ENCODE measurements at regions not wholly inside any gene's neighbourhood (a gene's known extent, or its start where the extent isn't known, plus 50 kb on each side); places are given as distances from the start of the nearest gene placed in this dataset.
A peak's percentile ranks its signal among the peaks of the same experiment; 100 is the strongest.
"Not testable (repeated sequence)": the region's sequence is repeated elsewhere in the genome, so short reads cannot be mapped to it uniquely, and the experiment has no call there.

DNA sequence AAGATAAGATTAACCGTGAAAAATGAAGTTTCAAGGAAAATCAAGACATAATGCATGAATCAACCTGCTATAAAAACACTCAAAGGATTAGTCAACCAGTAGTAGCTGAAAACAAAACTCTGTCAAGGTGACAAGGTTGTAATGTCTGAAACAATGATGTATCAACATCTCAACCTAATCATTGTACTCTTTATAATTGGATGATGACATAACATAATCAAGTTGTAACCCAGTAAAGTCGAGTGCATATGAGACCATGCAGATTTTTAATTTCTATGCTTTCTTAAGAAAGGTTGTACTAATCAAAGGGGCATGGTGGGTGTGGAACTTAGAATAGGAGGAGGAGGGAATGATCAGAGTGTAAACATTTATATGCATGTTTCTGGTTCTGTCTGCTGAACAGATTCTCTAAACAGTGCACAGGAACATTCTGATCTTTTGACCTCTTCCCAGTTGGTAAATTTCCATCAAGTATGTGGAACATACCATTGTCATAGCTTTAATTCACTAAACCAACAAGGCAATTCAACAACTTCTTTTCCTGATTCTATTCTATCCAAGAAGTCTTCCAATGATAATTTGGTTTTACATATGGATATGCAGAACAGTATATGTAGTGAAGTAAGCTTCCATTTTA, 253.7 kb downstream of the TTC6 start:
- DNase-seq: no peak

DNA sequence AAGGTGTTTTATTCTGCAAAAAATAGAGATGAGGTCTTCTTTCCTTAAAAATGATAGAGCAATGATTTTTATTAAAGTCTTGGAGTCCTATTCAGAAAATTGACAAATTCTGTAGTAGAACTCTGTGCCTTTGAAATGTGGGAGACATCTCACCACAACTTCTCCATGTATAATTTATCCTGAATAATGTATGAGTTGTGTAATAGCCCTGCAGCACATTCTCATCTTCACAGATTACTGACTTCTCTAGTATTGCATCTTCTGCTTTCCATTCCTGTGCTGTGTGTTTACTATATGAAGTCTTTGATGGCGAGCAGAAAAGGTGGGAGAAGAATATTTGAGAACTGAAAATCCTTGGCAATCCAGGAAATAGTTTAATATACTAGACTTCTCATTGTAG, 255.6 kb downstream of the TTC6 start:
- DNase-seq: no peak

DNA sequence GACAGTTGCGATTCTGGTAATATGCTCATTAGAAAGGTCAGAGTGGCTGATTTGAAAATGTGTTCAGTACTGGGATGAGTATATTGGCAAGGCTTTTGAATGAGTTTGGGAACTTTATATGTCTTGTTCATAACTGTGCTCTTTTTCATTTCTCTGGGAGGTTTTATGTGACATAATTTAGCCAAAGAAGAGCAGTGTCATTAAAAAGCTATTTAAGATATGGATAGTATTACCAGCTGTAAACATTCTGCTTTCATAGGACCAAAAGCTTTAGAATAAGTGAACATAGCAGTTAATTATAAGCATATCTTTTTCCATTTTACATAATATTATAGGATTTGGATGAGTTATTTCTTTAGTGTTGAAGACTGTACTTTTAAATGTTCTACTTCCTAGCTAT, 260.4 kb downstream of the TTC6 start:
- no peak for DNase-seq

DNA sequence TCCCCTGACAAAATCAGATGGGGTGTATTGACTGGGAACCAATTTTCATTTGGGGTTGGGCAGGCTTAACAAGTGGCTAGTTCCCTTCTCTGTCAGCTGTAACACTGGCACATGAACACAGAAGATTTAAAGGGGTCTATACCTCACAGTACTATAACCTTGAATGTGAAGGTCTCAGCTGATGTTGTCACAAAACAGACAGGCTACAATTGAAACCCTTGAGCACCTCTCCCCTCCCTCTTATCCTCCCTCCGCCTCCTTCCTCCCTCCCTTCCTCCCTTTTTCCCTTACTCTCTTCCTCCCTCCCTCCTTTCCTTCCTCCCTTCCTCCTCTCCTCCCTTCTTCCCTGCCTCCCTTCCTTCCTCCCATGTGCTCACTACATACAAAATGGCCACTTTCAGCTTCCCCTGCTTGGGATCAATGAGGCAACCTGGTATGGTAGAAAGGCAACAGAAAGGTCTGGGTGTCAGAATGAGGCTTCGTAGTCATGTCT, 262.4 kb downstream of the TTC6 start:
- no peak for DNase-seq

DNA sequence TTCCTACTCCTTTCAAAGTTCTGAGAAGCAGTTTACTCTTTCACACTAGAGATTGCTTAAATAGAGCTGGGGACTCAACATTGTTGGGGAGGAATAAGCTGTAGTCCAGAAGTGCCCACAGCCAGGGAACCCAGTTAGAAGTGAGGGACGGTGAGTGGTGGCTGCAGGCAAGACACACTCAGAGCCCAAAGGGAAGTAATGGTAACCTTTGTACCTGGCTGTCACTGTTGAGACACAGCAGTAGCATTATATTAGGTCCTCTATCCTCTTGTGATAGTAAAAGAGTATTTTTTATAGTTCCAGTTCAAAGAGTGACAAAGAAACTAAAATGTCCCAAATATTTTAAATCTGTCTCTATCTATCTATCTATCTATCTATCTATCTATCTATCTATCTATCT, 263.3 kb downstream of the TTC6 start:
- DNase-seq: no peak

DNA sequence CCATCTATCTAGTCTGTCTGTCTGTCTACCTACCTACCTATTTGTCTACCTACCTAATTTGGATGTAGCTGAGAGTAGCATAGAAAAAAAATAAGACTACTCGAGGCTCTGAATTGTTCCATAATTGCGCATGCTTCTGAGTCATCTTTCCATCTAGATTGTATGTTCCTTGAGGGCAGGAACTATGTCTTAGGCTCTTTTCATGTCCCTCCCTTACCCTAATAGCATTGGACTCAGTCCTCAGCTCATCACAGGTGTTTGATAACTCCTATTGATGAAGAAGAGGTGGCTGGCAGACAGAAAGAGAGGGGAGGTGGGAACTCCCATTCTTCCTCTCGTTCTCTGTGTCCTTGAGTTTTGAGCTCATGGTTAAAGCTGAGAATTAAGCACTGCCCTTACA, 263.7 kb downstream of the TTC6 start:
- no peak for DNase-seq

DNA sequence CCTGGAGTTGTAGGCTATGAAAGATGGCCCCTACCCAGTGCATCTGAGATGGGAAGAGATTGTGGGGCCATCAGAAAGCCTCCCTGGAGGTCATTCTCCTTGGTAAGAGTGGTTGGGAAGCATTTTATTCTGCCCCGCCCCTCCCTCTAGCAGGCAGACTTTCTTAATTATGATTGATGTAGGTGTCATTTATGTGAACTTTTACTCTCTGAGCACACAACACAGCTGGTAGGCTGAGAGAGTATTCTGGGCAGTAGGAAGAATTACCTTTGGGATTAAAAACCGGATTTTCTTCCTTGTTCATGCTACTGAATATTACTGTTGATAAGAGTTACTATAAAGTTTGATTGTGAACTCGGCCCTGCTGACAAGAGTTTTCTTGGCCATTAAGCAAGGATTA, 266.8 kb downstream of the TTC6 start:
- DNase-seq: no peak

DNA sequence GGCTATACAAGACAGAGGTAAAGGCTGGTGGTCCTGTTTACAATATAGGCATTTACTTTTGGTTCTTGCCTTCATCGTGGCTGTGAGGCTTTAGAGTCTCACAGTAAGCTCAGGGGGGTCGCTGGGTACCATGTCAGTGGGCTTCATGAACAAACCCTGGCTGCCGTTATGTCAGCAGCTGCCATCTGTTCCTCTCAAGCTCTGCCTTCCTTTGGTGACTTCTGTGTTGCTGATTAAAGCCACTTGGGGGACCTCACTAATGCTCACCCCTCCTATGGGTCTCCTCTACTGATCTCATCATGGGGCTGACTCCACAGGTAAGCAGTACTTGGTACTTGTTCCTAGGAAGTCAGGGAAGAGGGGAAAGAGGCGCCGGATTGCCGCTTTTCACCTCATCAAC, 268.7 kb downstream of the TTC6 start:
- DNase-seq: no peak

DNA sequence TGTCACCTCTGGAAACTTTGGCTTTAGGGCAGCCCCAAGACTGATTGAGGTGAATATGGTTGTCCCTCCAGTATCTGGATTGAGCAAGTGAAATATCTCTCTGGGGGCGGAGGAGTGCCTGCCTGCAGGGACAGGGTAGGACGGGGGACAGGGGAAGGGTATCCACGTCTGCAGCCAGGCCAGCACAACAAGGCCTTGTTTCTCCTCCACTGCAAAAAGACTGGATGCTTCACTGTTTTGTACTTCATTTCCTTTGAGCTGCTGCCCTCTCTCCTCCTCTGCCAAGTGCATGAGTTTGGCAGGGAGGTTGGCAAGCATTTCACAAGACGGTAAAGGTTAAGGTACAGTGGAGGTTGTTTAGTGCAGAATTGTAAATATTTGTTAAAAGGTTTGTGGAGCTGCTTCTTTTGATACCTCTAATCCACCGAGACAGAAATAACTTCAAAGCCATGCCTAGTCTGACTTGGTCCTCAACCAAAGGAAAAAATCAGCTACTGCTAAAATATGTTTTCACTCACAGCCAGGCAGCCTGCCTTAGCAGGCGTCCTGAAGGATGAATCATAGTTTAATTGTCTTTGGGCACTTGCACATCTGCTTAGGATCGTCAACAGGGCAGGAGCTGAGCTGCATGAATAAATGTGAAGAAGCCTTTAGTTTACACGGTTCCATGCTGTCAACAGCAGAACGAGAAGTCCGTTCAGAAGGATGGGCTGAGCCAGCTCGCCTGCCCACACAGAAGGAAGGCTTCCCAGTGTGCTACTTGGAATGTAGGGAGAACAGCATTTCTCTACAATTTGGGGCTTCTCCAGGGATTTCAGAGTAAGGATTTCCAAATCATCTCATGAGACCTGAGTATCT, 269.7 kb downstream of the TTC6 start:
- no peak for DNase-seq

DNA sequence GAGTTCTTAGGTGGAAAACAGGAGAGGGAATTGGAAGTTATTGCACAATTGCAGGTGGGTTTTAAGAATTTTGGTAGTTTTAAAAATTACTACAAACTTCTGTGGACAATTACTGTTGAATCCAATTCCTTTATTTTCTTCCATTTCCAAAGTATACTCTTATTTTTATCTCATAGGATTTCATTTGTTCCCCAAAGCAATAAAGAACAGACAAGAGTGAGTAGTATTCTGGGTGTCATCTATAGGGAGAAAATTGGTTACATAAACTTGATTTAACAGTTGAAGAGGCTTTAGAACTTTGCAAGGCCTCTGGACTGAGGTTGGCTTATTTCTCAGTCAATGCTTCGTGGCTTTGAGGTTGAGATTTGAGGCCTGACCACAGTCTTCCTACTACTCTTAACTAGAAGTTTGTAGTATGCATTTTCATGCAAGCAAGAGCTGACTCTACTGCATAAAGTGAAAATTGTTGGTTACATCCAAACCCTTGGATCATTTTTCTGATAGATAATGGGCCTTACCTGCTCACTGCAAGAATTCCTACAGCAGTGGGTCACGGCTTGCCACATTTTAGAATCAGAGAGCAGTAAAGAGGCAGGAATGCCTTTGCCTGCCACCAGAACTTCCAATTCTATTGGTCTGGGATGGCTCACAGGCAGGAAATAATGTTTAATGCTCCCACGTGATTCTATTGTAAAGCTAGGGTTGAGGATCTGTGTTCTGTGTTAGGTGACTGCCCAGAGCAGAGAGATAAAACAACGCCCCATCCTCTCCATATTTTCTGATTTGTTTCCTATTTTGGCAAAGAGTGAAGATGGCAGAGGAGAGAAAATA, 270.5 kb downstream of the TTC6 start:
- DNase-seq: no peak

DNA sequence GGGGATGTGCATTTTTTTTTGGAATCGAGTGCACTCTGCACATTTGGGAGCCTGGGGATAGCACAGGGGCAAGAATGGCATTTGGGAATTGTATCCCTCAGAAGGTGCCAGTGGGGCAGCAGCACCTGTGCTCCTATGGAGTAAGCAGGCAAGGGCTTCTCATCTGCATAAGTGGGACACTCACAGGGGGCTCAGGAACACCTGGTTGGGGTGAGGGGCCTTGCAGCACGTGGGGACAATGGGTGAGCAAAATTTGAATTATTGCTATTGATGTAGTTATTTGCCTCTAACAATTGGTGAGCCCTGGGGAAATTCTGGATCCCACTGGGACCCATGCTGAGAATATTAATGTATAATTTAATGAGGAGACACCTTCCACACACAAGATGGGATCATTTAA, 274.2 kb downstream of the TTC6 start:
- DNase-seq: no peak

DNA sequence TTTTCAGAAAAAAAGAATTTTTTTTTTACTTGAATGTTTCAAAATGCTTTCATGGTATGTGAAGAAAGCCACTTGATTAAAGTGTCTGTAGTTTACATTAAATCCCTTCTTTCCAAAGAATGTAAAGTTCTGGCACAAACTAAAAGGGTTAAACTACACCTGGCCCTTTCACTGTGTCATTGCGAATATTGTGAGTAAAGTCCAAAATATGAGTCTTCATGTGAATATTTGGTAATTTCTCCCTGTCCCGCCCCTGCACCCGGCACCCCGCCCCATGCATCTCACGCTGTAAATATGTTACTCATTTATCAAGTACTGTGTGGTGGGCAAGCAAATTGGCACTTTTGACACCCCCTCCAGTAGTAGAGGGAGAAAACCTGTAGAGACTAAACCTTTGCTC, 274.7 kb downstream of the TTC6 start:
- no peak for DNase-seq

DNA sequence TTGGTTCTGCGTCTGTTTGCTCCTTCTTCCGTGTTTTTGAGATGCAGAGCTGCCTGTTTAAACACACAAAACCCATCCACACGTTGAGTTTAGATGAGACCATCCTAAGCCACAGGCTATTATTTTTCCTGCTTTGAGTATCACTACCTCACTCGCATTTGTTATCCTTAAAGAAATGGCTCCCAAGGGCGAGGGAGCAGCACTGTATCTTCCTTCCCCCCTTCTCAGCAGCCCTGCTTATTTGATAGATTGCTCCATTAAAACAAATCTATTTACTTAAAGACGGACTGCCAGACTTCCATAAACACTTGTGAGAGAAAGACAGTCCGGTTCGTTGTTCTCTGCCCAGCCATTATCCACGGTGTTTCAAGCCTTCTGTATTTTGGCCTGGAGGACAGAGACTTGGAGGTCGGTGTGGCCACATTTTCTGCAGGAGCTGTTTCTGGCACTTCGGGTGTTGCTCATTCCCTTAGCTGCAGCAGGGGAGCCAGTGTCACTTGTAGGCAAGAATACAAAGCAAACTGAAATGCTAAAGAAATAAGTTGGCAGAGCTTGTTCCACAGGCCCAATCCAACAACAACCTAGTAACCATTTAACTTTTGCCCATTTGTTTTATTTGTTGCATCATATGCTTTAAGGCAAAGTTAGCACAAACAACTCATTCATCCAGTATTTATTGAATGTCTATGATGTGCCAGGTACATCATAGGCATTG, 275.4 kb downstream of the TTC6 start:
- no peak for DNase-seq

DNA sequence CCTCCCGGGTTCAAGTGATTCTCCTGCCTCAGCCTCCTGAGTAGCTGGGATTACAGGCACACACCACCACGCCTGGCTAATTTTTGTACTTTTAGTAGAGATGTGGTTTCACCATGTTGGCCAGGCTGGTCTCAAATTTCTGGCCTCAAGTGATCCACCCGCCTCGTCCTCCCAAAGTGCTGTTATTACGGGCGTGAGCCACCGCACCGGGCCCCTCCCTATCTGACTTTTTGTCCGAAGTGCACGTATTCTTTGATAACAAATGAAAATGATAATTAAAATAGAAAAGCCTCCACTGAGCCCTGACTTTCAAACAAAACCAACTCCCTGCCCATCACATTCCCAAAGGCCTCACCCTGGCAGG, 278.6 kb downstream of the TTC6 start:
- not testable (repeated sequence) for DNase-seq

DNA sequence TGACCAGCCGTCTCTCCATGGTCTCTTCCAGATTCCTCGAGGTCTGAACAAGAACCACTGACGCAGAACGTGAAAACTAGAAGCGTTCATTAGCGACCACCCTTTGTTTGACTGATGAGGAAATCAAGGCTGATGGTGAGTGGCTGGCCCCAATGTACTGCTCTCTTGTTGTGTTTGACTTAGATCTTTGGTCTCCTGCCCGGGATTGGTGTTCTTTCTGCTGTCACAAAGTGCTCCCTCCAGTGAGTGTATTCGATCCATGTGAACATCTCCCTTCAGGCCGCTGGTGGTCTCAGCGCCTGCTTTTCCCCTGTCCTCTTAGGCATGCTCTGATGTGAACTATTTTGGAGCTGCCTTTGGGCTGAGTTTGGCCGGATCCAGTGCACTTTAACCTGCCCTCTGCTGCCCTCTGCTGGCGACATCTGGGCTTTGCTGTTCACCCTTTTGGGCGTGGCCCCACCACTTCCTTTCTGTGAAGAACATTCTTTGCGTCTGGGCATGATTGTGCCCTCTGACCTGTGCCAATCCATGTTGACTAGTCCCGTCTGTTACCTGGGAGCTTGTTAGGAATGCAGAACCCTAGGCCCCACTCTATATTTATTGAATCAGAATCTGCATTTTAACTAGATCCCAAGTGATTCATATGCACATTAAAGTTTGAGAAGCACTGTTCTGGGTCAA, 279.1 kb downstream of the TTC6 start:
- DNase-seq: peak; percentile 90

DNA sequence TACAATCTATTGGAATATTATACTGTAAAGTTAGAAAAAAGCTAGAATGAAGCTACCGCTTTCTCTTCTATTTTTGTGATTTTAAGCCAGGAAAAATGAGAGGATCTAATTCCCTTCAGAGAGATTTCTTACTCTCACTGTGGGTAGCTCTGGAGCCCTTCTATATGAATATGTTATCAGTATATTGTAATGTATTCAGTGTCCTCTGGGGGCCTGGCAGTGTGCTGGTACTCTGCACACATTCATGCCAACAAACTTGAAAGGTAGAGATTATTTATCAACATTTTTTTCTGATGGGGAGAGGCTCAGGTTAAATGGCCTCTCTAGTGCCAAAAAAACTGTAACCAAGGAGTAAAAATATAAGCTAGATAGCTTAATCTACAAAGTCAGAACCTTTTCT, 292.8 kb downstream of the TTC6 start:
- DNase-seq: no peak

DNA sequence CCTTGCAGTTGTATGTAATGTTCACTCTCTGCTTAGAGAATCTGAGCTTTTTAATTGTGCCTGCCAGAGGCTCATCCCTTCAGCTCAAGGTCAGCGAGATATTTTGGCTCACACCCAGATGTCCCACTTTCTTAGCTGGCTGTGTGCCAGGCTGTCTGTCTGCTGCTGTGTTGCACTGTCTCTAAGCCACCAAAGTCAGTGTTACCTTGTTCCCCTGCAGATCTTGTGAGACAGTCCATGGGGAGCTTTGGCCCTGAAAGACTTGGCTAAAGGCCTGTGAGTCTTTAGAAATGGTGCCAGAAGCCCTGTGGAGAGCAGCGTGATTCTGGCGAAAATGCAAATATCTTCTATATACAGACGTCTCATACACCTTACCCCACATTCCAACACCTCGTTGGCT, 293.7 kb downstream of the TTC6 start:
- peak; percentile 22 for DNase-seq

DNA sequence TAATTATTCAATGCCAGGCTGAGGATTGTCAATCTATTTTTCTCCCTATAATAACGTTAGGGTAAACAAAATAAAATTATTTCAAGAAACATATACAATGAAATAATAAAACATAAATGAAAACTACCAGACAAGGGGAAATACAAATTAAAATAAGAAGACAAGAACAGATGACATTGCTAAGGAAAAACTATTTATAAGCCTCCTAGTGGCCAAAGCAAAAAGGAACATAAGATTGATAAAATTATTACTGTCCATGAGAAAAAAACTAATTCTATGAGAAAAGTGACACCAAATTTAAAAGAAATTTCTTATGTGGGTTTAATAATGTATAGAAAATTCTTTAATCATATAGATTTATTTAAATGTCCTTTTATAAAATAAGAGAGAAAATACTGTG, 294.7 kb downstream of the TTC6 start:
- DNase-seq: no peak

DNA sequence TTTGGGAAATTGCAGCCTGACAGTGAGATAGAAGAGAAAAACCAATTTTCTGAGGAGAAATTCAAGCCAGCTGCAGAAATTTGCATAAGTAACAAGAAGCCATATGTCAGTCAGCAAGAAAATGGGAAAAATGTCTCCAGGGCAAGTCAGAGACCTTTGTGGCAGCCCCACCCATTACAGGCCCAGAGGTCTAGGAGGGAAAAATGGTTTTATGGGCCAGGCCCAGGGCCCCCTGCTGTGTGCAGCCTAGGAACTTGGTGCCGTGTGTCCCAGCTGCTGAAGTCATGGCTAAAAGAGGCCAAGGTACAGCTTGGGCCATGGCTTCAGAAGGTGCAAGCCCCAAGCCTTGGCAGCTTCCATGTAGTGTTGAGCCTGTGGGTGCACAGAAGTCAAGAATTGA, 296.1 kb downstream of the TTC6 start:
- DNase-seq: not testable (repeated sequence)

DNA sequence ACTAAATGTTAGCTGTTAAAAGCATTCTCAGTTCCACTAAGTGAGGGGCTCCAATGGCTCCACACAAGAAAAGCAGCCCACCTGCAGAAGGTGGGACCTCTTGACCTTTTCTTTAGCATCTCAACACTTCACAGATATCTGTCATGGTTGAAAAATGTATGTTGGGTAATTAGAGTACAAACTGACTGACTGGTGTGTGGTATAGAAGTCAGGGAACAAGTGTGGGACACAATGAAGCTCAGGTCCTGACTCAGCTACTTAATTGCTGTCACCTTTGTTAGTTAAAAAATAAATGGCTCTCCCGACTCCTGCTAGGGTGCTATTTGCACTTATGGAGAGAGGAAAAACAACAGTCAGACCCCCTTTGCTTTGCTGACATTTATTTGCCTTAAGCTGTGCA, 299.0 kb downstream of the TTC6 start:
- no peak for DNase-seq

DNA sequence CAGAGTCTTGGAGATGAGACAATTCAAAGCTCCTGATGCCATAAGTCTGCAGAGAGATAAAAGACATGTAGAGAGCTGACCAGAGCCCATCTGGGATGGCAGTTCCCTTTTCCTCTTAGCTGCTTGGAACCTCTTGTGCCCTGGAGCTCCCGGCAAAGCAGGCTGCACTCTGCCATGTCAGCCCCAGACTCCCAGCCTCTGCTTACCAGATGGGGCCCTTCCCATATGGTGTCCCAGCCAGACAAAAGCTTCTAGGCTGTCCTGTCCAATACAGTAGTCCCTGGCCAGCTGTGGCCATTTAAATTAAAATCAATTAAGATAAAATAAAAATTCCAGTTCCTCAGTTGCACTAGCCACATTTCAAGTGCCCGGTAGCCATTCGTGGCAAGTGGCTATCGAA, 303.9 kb downstream of the TTC6 start:
- no peak for DNase-seq

DNA sequence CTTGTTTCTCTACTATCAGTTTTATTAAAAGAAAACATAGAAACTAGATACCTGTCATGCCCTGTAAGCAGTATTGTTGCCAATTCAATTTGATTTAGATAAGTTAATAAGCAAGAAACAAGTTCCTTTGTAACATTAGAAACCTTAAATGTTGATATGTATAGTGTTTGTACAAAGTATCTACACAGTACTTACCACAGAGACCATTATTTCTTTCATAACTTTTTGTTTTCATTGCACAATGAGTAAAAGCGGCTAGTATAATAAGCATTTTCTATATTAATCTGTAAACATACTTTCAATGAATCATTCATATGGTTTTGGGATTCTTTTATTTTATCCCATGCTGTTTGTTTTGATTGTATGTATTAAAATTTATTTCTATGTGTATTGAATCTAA, 305.1 kb downstream of the TTC6 start:
- DNase-seq: peak; percentile 3

Data from eye (tissue), 1 donor.